Heart left ventricle (tissue), 16 donors: ENCODE measurements at regions not wholly inside any gene's neighbourhood (a gene's known extent, or its start where the extent isn't known, plus 50 kb on each side); places are given as distances from the start of the nearest gene placed in this dataset.
A peak's percentile ranks its signal among the peaks of the same experiment; 100 is the strongest.

Source experiments
- ATAC-seq, 4 donors: fragments of 200-7000 bp; cut with Tn5 transposase; one replicate each; pipeline ENCODE4 v1.9.1; 2020 to 2022; ENCODE audit warnings: moderate library complexity in 4 of 4, mild to moderate bottlenecking in 3 of 4, moderate number of reproducible peaks in 1 of 4
- DNase-seq, 5 donors: peaks; one replicate each; pipeline ENCODE4 v3.0.0-alpha.2; 2020
- H3K27ac ChIP-seq, 12 donors: fragments of 200-600 bp; sonication (generic) in 4 of 12; one replicate each; pipeline versions ENCODE4 v1.5.0 to v1.8.0; 2016 to 2022; ENCODE audit warnings: mild to moderate bottlenecking in 2 of 12
- H3K27me3 ChIP-seq, 9 donors: fragments of 200-600 bp; sonication (generic) in 2 of 9; one replicate each; pipeline versions ENCODE4 v1.5.1 to v1.8.0; 2016 to 2022; ENCODE audit warnings: mild to moderate bottlenecking in 3 of 9
- H3K36me3 ChIP-seq, 9 donors: fragments of 200-600 bp; sonication (generic) in 2 of 9; one replicate each; pipeline versions ENCODE4 v1.5.0 to v1.8.0; 2018 to 2022; ENCODE audit warnings: mild to moderate bottlenecking in 2 of 9
- H3K4me1 ChIP-seq, 12 donors: fragments of 200-600 bp; sonication (generic) in 4 of 12; one replicate each; pipeline versions ENCODE4 v1.5.0 to v1.8.0; 2016 to 2022; ENCODE audit warnings: mild to moderate bottlenecking in 3 of 12
- H3K4me3 ChIP-seq, 12 donors: fragments of 200-600 bp; sonication (generic) in 4 of 12; one replicate each; pipeline versions ENCODE4 v1.5.0 to v1.8.0; 2017 to 2022; ENCODE audit warnings: mild to moderate bottlenecking in 9 of 12, moderate library complexity in 4 of 12
- H3K9me3 ChIP-seq, 12 donors: fragments of 200-600 bp; sonication (generic) in 4 of 12; one replicate each; pipeline versions ENCODE4 v1.5.0 to v1.8.0; 2016 to 2022; ENCODE audit warnings: mild to moderate bottlenecking in 1 of 12
- CTCF ChIP-seq, 12 donors: fragments of 200-600 bp; sonication (generic) in 4 of 12; IDR thresholded peaks; one replicate each; pipeline versions ENCODE4 v1.5.0 to v1.8.0; 2018 to 2022; ENCODE audit warnings: antibody characterized with exemption in 12 of 12, mild to moderate bottlenecking in 5 of 12
- POLR2A ChIP-seq, 2 donors: fragments of 450-650 bp; IDR thresholded peaks; one replicate each; pipeline ENCODE4 v1.6.1; 2017; ENCODE audit warnings: antibody characterized with exemption in 2 of 2, mild to moderate bottlenecking in 2 of 2, moderate library complexity in 2 of 2
- WGBS, 4 donors: extraction: QIAGEN DNeasy Blood & Tissue Kit in 2 of 4; methylation state at CpG; one replicate each; pipeline versions ENCODE4 v1.1.5 to v1.1.7; 2013 to 2018; 5-methylcytosine and 5-hydroxymethylcytosine counted together
- intact Hi-C, 10 donors: fragments of 100-400 bp; cut with DNase I; formaldehyde crosslinking; loops; one replicate each; pipeline versions ENCODE4 v1.11.1 to v1.14.2; 2022
- donor health status: ischemic (EF 13 %, LVEDD 7.1; RV severe dilation, severe dysfunction).
- donor health status: healthy with polysubstance abuse.
- donor health status: DM: no; HTN: yes; CAD: no.
- donor health status: DM: no; HTN: no; CAD: no.
- donor health status: ischemic (EF 25% LVEDD 6.9; RV normal size, moderate dysfunction).
- donor health status: ischemic (EF 25% LVEDD 5.7; RV mildly dilated, moderate dysfunction).
- donor health status: healthy.
- donor health status: DM: yes; HTN: yes; CAD: no.
- donor health status: ischemic (EF 35%, LVEDD 5.7; RV mildly dilated, moderate dysfunction).
- donor health status: nonischemic (EF 11% LVEDD 7.7; RV severe dilation, severe dysfunction).
- donor health status: DM: yes; HTN: yes; CAD: no.
- donor health status: PGD.
- donor health status: ischemic (EF 29% LVEDD 5.4; RV normal size, mild dysfunction).
- donor health status: nonischemic (EF 23%, LVEDD 6.1; RV moderate dilation, normal function).

GRCh38 chr14:22096514-22096895 lies 422.9 kb upstream of the OR4E1 start:
- Histone ChIP-seq H3K27ac (peak overlapping the region in 10 of 12 donors; percentile 0 to 61 (median 48)), H3K4me1 (peaks cover 0 to 15% (median 0%) of the 10 kb centered on the region in 12 donors), H3K9me3 (no peaks in the 10 kb centered on the region), H3K36me3 (no peaks in the 10 kb centered on the region), H3K4me3 (no peak overlapping the region), H3K27me3 (no peaks in the 10 kb centered on the region)
- intact Hi-C loops, result no loop called here
- WGBS, 4 donors, result 73 to 85% (median 80%) methylated on average over 4 of the region's 4 CpGs
- DNase-seq, result no peak
- no peak for TF ChIP-seq CTCF (IDR thresholded peaks at IDR 0.05)
- no peak for TF ChIP-seq POLR2A (IDR thresholded peaks at IDR 0.05)
- no peak for ATAC-seq

- peaks cover 0 to 15% (median 0%) of the 10 kb centered on the region in 12 donors for H3K4me1 ChIP-seq
- intact Hi-C loops, result no loop called here
- H3K4me3 ChIP-seq, result no peak overlapping the region
- WGBS, 4 donors, result 52 to 67% (median 65%) methylated on average over 4 of the region's 4 CpGs
- ATAC-seq (peak in 3 of 4 donors; percentile 12 to 59 (median 41)), DNase-seq (no peak)
- H3K27ac ChIP-seq, result peak overlapping the region in 11 of 12 donors; percentile 0 to 61 (median 48)
- no peaks in the 10 kb centered on the region for H3K36me3 ChIP-seq
- TF ChIP-seq POLR2A (IDR thresholded peaks at IDR 0.05) (no peak), CTCF (IDR thresholded peaks at IDR 0.05) (no peak)
- no peaks in the 10 kb centered on the region for H3K9me3 ChIP-seq
- H3K27me3 ChIP-seq, result no peaks in the 10 kb centered on the region
Measured at GRCh38 chr14:22095860-22096513, 422.4 kb upstream of the OR4E1 start.

- no peaks in the 10 kb centered on the region for H3K36me3 ChIP-seq
- H3K4me3 ChIP-seq, result no peak overlapping the region
- peak overlapping the region in 6 of 12 donors; percentile 6 to 65 (median 60) for H3K27ac ChIP-seq
- ATAC-seq (peak in 1 of 4 donors; percentile 13), DNase-seq (no peak)
- no peaks in the 10 kb centered on the region for H3K27me3 ChIP-seq
- H3K4me1 ChIP-seq, result peaks cover 0 to 12% (median 0%) of the 10 kb centered on the region in 12 donors
- no peaks in the 10 kb centered on the region for H3K9me3 ChIP-seq
- no peak for TF ChIP-seq CTCF (IDR thresholded peaks at IDR 0.05)
- TF ChIP-seq POLR2A (IDR thresholded peaks at IDR 0.05), result no peak
- 66 to 78% (median 70%) methylated on average over 2 of the region's 2 CpGs for WGBS, 4 donors
- intact Hi-C loops, result no loop called here
Measured at GRCh38 chr14:22089940-22090339, 416.3 kb upstream of the OR4E1 start.

- intact Hi-C loops, result no loop called here
- WGBS, 4 donors, result 49 to 73% (median 63%) methylated on average over 2 of the region's 2 CpGs
Measured at GRCh38 chr14:22088614-22089342, 415.2 kb upstream of the OR4E1 start.

More at GRCh38 chr14:22088614-22089342, 415.2 kb upstream of the OR4E1 start:
- no peak for TF ChIP-seq CTCF (IDR thresholded peaks at IDR 0.05)
- no peak for TF ChIP-seq POLR2A (IDR thresholded peaks at IDR 0.05)
- Histone ChIP-seq H3K4me3 (no peak overlapping the region), H3K27ac (peak overlapping the region in 8 of 12 donors; percentile 6 to 65 (median 52)), H3K9me3 (no peaks in the 10 kb centered on the region), H3K27me3 (no peaks in the 10 kb centered on the region), H3K4me1 (peaks cover 0 to 12% (median 0%) of the 10 kb centered on the region in 12 donors), H3K36me3 (no peaks in the 10 kb centered on the region)
- ATAC-seq (peak in 3 of 4 donors; percentile 27 to 70 (median 47)), DNase-seq (no peak)
